ENCODE measurements at regions not wholly inside any gene's neighbourhood (a gene's known extent, or its start where the extent isn't known, plus 50 kb on each side); places are given as distances from the start of the nearest gene placed in this dataset.
A peak's percentile ranks its signal among the peaks of the same experiment; 100 is the strongest.

DNA sequence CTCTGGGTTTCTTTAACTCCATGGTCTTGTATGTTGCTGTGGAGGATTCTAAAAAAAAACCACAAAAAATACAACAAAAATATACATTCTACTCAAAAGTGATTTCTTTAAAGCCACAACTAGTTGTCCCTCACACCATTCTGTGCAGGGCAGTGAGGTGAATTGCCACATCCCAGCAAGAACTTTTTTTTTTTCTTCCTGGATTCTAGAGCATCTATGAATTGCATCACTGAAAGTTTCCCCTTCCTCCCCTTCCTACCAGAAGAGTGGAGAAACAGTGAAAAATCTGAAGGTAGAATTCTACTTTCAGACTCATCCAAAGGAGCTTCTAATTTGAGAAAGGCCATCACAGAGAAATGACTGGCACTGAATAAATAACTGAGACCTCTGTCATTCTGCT is 395.3 kb downstream of the AEBP2 start:
- Histone ChIP-seq H3K36me3 (no peaks in the 10 kb centered on the region), H3K27ac (no peak overlapping the region), H3K4me1 (ENCODE audit: low read depth) (no peaks in the 10 kb centered on the region), H3K9me3 (ENCODE audit: low read depth) (no peaks in the 10 kb centered on the region), H3K4me3 (no peak overlapping the region), H3K27me3 (no peaks in the 10 kb centered on the region)
- peak in 1 of 2 donors; percentile 68 for DNase-seq (ENCODE audit: low read depth in 1 of 2, low spot score in 1 of 2)
- TF ChIP-seq, protein P1, sequence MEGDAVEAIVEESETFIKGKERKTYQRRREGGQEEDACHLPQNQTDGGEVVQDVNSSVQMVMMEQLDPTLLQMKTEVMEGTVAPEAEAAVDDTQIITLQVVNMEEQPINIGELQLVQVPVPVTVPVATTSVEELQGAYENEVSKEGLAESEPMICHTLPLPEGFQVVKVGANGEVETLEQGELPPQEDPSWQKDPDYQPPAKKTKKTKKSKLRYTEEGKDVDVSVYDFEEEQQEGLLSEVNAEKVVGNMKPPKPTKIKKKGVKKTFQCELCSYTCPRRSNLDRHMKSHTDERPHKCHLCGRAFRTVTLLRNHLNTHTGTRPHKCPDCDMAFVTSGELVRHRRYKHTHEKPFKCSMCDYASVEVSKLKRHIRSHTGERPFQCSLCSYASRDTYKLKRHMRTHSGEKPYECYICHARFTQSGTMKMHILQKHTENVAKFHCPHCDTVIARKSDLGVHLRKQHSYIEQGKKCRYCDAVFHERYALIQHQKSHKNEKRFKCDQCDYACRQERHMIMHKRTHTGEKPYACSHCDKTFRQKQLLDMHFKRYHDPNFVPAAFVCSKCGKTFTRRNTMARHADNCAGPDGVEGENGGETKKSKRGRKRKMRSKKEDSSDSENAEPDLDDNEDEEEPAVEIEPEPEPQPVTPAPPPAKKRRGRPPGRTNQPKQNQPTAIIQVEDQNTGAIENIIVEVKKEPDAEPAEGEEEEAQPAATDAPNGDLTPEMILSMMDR (IDR thresholded peaks at IDR 0.05; ENCODE audit: low read depth, low read length), result no peak

DNA sequence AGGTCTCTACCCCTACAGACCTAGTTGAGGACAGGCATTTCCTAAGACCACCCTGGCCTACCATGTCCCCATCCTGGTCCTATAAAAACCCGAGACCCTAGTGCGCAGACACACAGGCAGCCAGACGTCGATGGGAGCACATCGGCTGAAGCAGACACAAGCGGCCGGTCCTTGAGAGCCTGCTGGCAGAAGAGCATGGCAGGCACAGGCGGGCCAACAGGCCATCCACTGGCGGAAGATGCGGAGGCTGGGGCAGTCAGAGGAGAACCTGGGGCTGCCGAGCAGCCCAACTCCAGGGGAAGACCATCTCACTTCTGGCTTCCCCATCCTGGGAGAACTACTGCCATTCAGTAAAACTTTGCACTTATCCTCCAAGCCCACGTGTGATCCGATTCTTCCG is 396.8 kb downstream of the AEBP2 start:
- no peak overlapping the region for H3K27ac ChIP-seq
- TF ChIP-seq, protein P1 (IDR thresholded peaks at IDR 0.05; ENCODE audit: low read depth, low read length), result no peak
- H3K36me3 ChIP-seq, result no peaks in the 10 kb centered on the region
- no peaks in the 10 kb centered on the region for H3K27me3 ChIP-seq
- H3K9me3 ChIP-seq (ENCODE audit: low read depth), result no peaks in the 10 kb centered on the region
- DNase-seq (ENCODE audit: low read depth in 1 of 2, low spot score in 1 of 2), result no peak
- no peak overlapping the region for H3K4me3 ChIP-seq
- H3K4me1 ChIP-seq (ENCODE audit: low read depth), result no peaks in the 10 kb centered on the region

DNA sequence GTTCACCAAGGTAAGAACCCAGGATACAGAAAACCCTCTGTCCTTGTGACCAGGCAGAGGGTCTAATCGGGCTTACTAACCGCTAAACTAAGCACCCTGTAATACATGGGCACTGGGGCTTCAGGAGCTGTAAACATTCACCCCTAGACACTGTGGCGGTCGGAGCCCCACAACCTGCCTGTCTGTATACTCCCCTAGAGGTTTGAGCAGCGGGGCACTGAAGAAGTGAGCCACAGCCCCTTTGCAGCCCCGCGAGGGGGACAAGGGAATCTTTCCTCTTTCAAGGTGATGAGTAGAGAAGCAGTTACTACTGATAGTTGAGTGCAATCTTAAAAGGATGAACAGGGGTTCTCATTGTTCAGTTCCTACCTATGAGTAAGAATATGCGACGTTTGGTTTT is 397.2 kb downstream of the AEBP2 start:
- Histone ChIP-seq H3K9me3 (ENCODE audit: low read depth) (no peaks in the 10 kb centered on the region), H3K4me1 (ENCODE audit: low read depth) (no peaks in the 10 kb centered on the region), H3K27me3 (no peaks in the 10 kb centered on the region), H3K36me3 (no peaks in the 10 kb centered on the region), H3K27ac (no peak overlapping the region), H3K4me3 (no peak overlapping the region)
- TF ChIP-seq, protein P1 (IDR thresholded peaks at IDR 0.05; ENCODE audit: low read depth, low read length), result no peak
- no peak for DNase-seq (ENCODE audit: low read depth in 1 of 2, low spot score in 1 of 2)

DNA sequence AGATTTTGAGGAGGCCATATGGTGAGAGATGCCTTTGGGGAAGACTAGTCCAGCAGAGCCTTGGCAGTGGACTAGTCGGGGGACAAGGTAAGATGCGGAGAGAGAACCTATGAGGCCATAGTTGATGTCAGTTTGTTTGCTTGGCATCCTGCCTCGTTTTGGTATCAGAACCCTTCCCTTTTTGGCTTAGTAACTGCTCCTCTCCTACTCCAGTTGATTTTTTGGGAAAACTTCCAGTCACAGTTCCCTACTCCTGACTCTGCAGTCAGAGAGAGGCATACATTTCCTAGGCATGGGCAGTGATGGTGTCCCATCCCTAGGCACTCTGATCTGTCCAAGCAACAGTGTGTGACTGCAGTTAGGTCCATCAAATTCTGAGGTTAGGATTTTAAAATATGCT is 398.3 kb downstream of the AEBP2 start:
- Histone ChIP-seq H3K4me1 (ENCODE audit: low read depth) (no peaks in the 10 kb centered on the region), H3K27ac (no peak overlapping the region), H3K27me3 (no peaks in the 10 kb centered on the region), H3K9me3 (ENCODE audit: low read depth) (no peaks in the 10 kb centered on the region), H3K4me3 (no peak overlapping the region), H3K36me3 (no peaks in the 10 kb centered on the region)
- TF ChIP-seq, protein P1 (IDR thresholded peaks at IDR 0.05; ENCODE audit: low read depth, low read length), result no peak
- peak in 1 of 2 donors; percentile 44 for DNase-seq (ENCODE audit: low read depth in 1 of 2, low spot score in 1 of 2)

DNA sequence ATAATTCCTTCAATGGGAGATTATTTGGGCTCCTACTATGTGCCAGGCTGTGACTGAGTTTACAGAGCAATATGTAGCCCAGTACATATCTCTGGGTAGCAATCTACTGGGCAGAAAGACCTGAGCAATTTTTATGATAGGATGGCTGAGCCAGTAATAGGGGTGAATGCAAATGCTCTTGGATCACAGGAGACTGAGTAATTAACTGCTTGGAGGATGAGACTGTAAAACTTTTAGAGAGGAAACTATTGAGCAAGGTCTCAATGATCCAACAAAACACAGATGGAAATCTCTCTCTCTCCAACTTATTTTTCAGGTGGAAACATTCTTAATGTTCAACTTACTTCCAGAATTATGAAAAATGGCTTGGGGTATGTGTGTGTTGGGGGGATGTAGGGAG is 402.2 kb downstream of the AEBP2 start:
- no peaks in the 10 kb centered on the region for H3K9me3 ChIP-seq (ENCODE audit: low read depth)
- H3K27ac ChIP-seq, result no peak overlapping the region
- H3K27me3 ChIP-seq, result no peaks in the 10 kb centered on the region
- DNase-seq (ENCODE audit: low read depth in 1 of 2, low spot score in 1 of 2), result peak in 1 of 2 donors; percentile 36
- no peaks in the 10 kb centered on the region for H3K4me1 ChIP-seq (ENCODE audit: low read depth)
- TF ChIP-seq, protein P1 (IDR thresholded peaks at IDR 0.05; ENCODE audit: low read depth, low read length), result no peak
- H3K36me3 ChIP-seq, result no peaks in the 10 kb centered on the region
- H3K4me3 ChIP-seq, result no peak overlapping the region

DNA sequence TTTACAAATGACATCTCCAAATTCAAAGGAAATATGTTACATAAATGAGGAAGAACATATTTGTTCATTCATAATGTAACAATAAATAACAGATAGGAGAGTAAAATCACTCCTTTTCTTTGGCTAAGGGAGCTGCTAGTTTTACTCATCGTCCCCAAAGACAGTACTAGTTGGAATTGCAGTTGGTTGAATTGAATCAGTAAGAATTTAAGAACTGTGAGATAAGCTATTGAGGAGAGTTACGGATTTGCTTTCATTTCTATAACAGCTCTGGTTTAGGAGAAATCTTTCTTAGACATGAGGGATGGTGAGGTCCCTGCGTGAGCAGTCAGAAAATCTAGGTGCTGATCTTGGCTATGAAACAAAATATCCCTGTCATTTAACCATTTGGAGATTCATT is 402.8 kb downstream of the AEBP2 start:
- no peak overlapping the region for H3K27ac ChIP-seq
- peaks cover 6% of the 10 kb centered on the region for H3K4me1 ChIP-seq (ENCODE audit: low read depth)
- no peaks in the 10 kb centered on the region for H3K9me3 ChIP-seq (ENCODE audit: low read depth)
- H3K27me3 ChIP-seq, result no peaks in the 10 kb centered on the region
- H3K36me3 ChIP-seq, result no peaks in the 10 kb centered on the region
- H3K4me3 ChIP-seq, result no peak overlapping the region
- DNase-seq (ENCODE audit: low read depth in 1 of 2, low spot score in 1 of 2), result peak in 1 of 2 donors; percentile 42
- TF ChIP-seq, protein P1 (IDR thresholded peaks at IDR 0.05; ENCODE audit: low read depth, low read length), result no peak

Data from cardiac muscle cell (in vitro differentiated cells and primary cell).